Adrenal gland (tissue), 9 donors: ENCODE measurements at regions not wholly inside any gene's neighbourhood (a gene's known extent, or its start where the extent isn't known, plus 50 kb on each side); places are given as distances from the start of the nearest gene placed in this dataset.

Experiments
- DNase-seq, 7 donors: peaks; one replicate each; pipeline ENCODE4 v3.0.0-alpha.2; 2019 to 2020
- H3K27ac ChIP-seq, 5 donors: fragments of 200-600 bp; sonication (generic) in 4 of 5; 1 replicate in 3 of 5; 2 replicates in 2 of 5; pipeline versions ENCODE4 v1.5.1 to v1.8.0; 2016 to 2020; ENCODE audit warnings: mild to moderate bottlenecking in 1 of 5
- H3K27me3 ChIP-seq: fragments of 200-600 bp; 2 replicates; pipeline ENCODE4 v1.8.0; 2021
- H3K36me3 ChIP-seq, 2 donors: fragments of 200-600 bp; replicated peaks in 1 of 2; 1 replicate in 1 of 2; 2 replicates in 1 of 2; pipeline versions ENCODE4 v1.5.1 to v1.8.0; 2018 to 2022
- H3K4me1 ChIP-seq, 2 donors: fragments of 200-600 bp; replicated peaks in 1 of 2; 1 replicate in 1 of 2; 2 replicates in 1 of 2; pipeline versions ENCODE4 v1.5.1 to v1.8.0; 2018 to 2021
- H3K4me3 ChIP-seq, 4 donors: fragments of 200-600 bp; sonication (generic) in 3 of 4; one replicate each; pipeline ENCODE4 v1.5.1; 2016 to 2018
- H3K9me3 ChIP-seq, 3 donors: fragments of 200-600 bp; sonication (generic) in 1 of 3; replicated peaks in 1 of 3; 1 replicate in 2 of 3; 2 replicates in 1 of 3; pipeline versions ENCODE4 v1.5.1 to v1.8.0; 2016 to 2021
- POLR2A ChIP-seq, 2 donors: fragments of 450-650 bp; IDR thresholded peaks; one replicate each; pipeline ENCODE4 v1.6.1; 2017; ENCODE audit warnings: antibody characterized with exemption in 2 of 2, mild to moderate bottlenecking in 2 of 2, moderate library complexity in 1 of 2
- WGBS, 4 donors: extraction: QIAGEN DNeasy Blood & Tissue Kit in 2 of 4; methylation state at CpG; one replicate each; pipeline versions ENCODE4 v1.1.5 to v1.1.7; 2013 to 2017; 5-methylcytosine and 5-hydroxymethylcytosine counted together
- intact Hi-C, 2 donors: fragments of 100-400 bp; cut with DNase I; formaldehyde crosslinking; loops; one replicate each; pipeline versions ENCODE4 v1.14.1 to v1.15.0; 2022 to 2023
- TF ChIP-seq, protein P1 (sequence below), 6 experiments: fragments of 450-650 bp in 4 of 6; fragments of 200-600 bp in 2 of 6; sonication (generic) in 1 of 6; IDR thresholded peaks; 1 replicate in 5 of 6; 2 replicates in 1 of 6; pipeline versions ENCODE4 v1.5.1 to v1.8.0; 2016 to 2021; ENCODE audit warnings: antibody characterized with exemption in 6 of 6, mild to moderate bottlenecking in 2 of 6, moderate library complexity in 1 of 6
- donor health status: healthy with polysubstance abuse.
- donor health status: Bipolar disorder and iron deficiency.
- donor health status: DM: yes; HTN: yes; CAD: no.
- donor health status: DM: no; HTN: no; CAD: no.
- donor health status: DM: no; HTN: no; CAD: no.

DNA sequence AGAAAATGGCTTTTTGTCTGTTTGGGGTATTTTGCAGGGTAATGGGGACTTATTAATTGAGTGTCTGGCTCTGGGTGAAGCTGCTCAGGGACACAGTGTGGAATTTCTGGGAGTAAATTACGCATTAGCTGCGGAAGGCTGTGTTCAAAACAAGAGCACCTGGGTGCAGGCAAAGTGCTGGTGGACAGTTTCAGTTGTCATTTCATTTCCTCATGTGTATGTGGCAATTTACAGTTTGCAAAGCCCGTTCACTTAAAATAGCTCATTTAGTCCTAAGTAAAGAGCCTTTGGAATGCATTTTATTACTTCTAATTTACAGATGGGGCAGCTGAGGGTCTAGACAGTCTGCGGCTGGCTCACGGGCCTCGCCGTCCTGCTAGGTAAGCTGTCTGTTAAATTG, 546.8 kb downstream of the BCL11B start:
- no peaks in the 10 kb centered on the region for H3K36me3 ChIP-seq
- DNase-seq = no peak
- WGBS, 4 donors = 60 to 76% (median 69%) methylated on average over 7 of the region's 7 CpGs
- TF ChIP-seq, protein P1, sequence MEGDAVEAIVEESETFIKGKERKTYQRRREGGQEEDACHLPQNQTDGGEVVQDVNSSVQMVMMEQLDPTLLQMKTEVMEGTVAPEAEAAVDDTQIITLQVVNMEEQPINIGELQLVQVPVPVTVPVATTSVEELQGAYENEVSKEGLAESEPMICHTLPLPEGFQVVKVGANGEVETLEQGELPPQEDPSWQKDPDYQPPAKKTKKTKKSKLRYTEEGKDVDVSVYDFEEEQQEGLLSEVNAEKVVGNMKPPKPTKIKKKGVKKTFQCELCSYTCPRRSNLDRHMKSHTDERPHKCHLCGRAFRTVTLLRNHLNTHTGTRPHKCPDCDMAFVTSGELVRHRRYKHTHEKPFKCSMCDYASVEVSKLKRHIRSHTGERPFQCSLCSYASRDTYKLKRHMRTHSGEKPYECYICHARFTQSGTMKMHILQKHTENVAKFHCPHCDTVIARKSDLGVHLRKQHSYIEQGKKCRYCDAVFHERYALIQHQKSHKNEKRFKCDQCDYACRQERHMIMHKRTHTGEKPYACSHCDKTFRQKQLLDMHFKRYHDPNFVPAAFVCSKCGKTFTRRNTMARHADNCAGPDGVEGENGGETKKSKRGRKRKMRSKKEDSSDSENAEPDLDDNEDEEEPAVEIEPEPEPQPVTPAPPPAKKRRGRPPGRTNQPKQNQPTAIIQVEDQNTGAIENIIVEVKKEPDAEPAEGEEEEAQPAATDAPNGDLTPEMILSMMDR (IDR thresholded peaks at IDR 0.05) = no peak
- no peak for TF ChIP-seq POLR2A (IDR thresholded peaks at IDR 0.05)
- no peak overlapping the region for H3K27ac ChIP-seq
- intact Hi-C loops = no loop called here
- H3K4me3 ChIP-seq = no peak overlapping the region
- H3K9me3 ChIP-seq = no peaks in the 10 kb centered on the region
- no peaks in the 10 kb centered on the region for H3K4me1 ChIP-seq
- H3K27me3 ChIP-seq = peaks cover 4% of the 10 kb centered on the region

DNA sequence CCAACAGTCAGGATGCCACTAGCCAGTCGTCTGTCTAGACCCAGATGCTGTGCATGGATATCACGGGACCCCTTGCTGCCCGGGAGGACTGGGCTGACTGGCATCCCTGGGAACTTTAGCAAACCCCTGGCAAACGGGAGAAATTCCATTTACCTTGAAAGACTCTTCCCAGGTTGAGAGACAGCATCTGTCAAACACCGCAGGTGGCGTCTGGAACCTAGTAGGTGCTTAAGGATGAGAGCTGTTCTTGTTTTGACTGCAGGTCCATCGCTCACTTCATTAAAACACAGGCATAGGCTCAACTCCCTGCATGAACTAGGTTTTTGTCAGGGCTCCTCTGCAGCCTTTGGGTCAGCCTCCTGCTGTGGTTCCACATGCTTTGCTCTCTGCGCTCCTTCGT, 546.3 kb downstream of the BCL11B start:
- 72 to 81% (median 76%) methylated on average over 9 of the region's 9 CpGs for WGBS, 4 donors
- intact Hi-C loops = no loop called here

DNA sequence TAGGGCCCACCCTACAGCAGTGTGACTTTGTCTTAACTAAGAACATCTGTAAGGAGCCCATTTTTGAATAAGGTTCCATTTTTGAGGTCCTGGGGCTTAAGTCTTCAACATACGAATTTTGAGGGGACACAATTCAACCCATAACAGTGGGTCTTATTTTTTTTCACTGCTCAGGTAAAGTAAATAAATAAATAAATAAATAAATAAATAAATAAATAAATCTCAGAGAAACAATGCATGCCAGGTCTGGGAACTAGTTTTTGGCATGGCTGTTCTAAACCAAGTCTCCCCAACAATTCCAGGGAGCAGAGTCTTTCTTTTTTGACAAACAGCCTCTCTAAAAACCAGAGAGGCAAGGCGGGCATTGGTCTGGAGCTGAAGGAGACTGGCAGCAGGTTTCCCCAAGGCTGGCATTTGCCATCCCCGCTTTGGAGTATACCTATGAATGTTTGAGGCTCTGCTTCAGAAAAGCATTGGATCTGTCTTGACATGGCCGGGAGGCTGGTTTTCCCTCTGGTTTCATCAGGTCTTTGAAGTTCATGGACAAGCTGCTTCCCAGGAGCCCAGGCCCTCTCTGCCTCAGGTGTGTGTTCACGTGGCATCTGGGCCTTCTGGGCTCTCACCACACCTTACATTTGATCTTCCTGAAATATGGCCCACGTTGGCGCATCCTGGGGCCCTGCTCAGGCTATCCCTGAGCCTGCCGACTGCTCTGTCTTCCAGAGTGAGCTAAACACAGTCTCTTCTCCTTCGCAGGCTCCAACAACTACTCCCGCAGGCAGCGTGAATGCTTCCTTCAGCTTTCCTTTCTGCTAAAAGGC, 545.2 kb downstream of the BCL11B start:
- Histone ChIP-seq H3K36me3 (no peaks in the 10 kb centered on the region), H3K4me3 (no peak overlapping the region), H3K27ac (no peak overlapping the region), H3K9me3 (no peaks in the 10 kb centered on the region), H3K27me3 (peaks cover 4% of the 10 kb centered on the region), H3K4me1 (no peaks in the 10 kb centered on the region)
- WGBS, 4 donors = 81 to 87% (median 83%) methylated on average over 11 of the region's 11 CpGs
- DNase-seq = no peak
- intact Hi-C loops = no loop called here
- TF ChIP-seq POLR2A (IDR thresholded peaks at IDR 0.05) = no peak
- TF ChIP-seq, protein P1 (IDR thresholded peaks at IDR 0.05) = no peak

More for the DNA sequence above, 546.3 kb downstream of the BCL11B start:
- DNase-seq = no peak
- peaks cover 4% of the 10 kb centered on the region for H3K27me3 ChIP-seq
- H3K27ac ChIP-seq = no peak overlapping the region
- no peak for TF ChIP-seq POLR2A (IDR thresholded peaks at IDR 0.05)
- TF ChIP-seq, protein P1 (IDR thresholded peaks at IDR 0.05) = no peak
- no peak overlapping the region for H3K4me3 ChIP-seq
- H3K4me1 ChIP-seq = no peaks in the 10 kb centered on the region
- H3K36me3 ChIP-seq = no peaks in the 10 kb centered on the region
- H3K9me3 ChIP-seq = no peaks in the 10 kb centered on the region

DNA sequence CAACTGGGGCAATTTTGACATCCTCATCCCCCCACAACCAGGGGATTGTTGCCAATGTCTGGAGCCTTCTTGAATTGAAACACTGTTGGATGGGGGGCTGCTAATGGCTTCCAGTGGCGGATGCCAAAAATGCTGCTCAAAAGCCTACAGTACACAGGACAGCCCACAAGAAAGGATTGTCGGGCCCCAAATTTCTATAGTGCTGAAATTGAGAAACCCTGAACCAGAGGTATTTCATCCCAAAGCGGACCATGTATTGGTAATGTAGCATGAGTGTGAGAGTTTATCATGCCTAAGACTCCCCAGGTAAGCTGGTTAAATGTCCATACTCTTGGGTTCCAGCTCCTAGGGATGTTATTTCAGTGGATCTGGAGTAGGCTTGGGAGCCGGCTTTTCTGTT, 544.0 kb downstream of the BCL11B start:
- peaks cover 4% of the 10 kb centered on the region for H3K27me3 ChIP-seq
- no peak for TF ChIP-seq POLR2A (IDR thresholded peaks at IDR 0.05)
- TF ChIP-seq, protein P1 (IDR thresholded peaks at IDR 0.05) = no peak
- H3K27ac ChIP-seq = no peak overlapping the region
- no peaks in the 10 kb centered on the region for H3K4me1 ChIP-seq
- H3K9me3 ChIP-seq = no peaks in the 10 kb centered on the region
- H3K4me3 ChIP-seq = no peak overlapping the region
- intact Hi-C loops = no loop called here
- DNase-seq = no peak
- no peaks in the 10 kb centered on the region for H3K36me3 ChIP-seq
- WGBS, 4 donors = 84 to 87% (median 86%) methylated on average over 4 of the region's 4 CpGs
